ENCODE measurements at regions not wholly inside any gene's neighbourhood (a gene's known extent, or its start where the extent isn't known, plus 50 kb on each side); places are given as distances from the start of the nearest gene placed in this dataset.

- no peak overlapping the region for H3K27ac ChIP-seq
- DNase-seq (ENCODE audit: extremely low spot score in 2 of 2) = no peak
- H3K4me3 ChIP-seq = no peak overlapping the region
- no peaks in the 10 kb centered on the region for H3K4me1 ChIP-seq
- TF ChIP-seq POLR2A (IDR thresholded peaks at IDR 0.05) (no peak), CTCF (IDR thresholded peaks at IDR 0.05) (no peak), POLR2AphosphoS5 (IDR thresholded peaks at IDR 0.05; ENCODE audit: insufficient read depth in 1 of 2, low read depth in 1 of 2) (no peak)
- H3K27me3 ChIP-seq = no peaks in the 10 kb centered on the region
- no peaks in the 10 kb centered on the region for H3K36me3 ChIP-seq
- H3K9me3 ChIP-seq = no peaks in the 10 kb centered on the region
- intact Hi-C loops (cut with DNase I) = no loop called here
Observed at GRCh38 chr4:182126096-182126495, 117.1 kb upstream of the TENM3 start.

GRCh38 chr4:182126603-182127002, 116.6 kb upstream of the TENM3 start:
- Histone ChIP-seq H3K27ac (no peak overlapping the region), H3K9me3 (no peaks in the 10 kb centered on the region), H3K4me1 (no peaks in the 10 kb centered on the region), H3K4me3 (no peak overlapping the region), H3K36me3 (no peaks in the 10 kb centered on the region), H3K27me3 (no peaks in the 10 kb centered on the region)
- TF ChIP-seq POLR2A (IDR thresholded peaks at IDR 0.05) (no peak), CTCF (IDR thresholded peaks at IDR 0.05) (no peak), POLR2AphosphoS5 (IDR thresholded peaks at IDR 0.05; ENCODE audit: insufficient read depth in 1 of 2, low read depth in 1 of 2) (no peak)
- intact Hi-C loops (cut with DNase I) = no loop called here
- no peak for DNase-seq (ENCODE audit: extremely low spot score in 2 of 2)

GRCh38 chr4:182133033-182133432, 110.2 kb upstream of the TENM3 start:
- intact Hi-C loops (cut with DNase I) = no loop called here
- H3K36me3 ChIP-seq = no peaks in the 10 kb centered on the region
- TF ChIP-seq POLR2A (IDR thresholded peaks at IDR 0.05) = no peak
- TF ChIP-seq CTCF (IDR thresholded peaks at IDR 0.05) = no peak
- no peak for TF ChIP-seq POLR2AphosphoS5 (IDR thresholded peaks at IDR 0.05; ENCODE audit: insufficient read depth in 1 of 2, low read depth in 1 of 2)
- no peaks in the 10 kb centered on the region for H3K9me3 ChIP-seq
- DNase-seq (ENCODE audit: extremely low spot score in 2 of 2) = no peak
- no peak overlapping the region for H3K27ac ChIP-seq
- H3K27me3 ChIP-seq = no peaks in the 10 kb centered on the region
- no peak overlapping the region for H3K4me3 ChIP-seq
- no peaks in the 10 kb centered on the region for H3K4me1 ChIP-seq

- DNase-seq (ENCODE audit: extremely low spot score in 2 of 2) = no peak
- Histone ChIP-seq H3K9me3 (no peaks in the 10 kb centered on the region), H3K4me3 (no peak overlapping the region), H3K27ac (no peak overlapping the region), H3K4me1 (no peaks in the 10 kb centered on the region), H3K36me3 (no peaks in the 10 kb centered on the region), H3K27me3 (no peaks in the 10 kb centered on the region)
- TF ChIP-seq POLR2A (IDR thresholded peaks at IDR 0.05) (no peak), CTCF (IDR thresholded peaks at IDR 0.05) (no peak), POLR2AphosphoS5 (IDR thresholded peaks at IDR 0.05; ENCODE audit: insufficient read depth in 1 of 2, low read depth in 1 of 2) (no peak)
- intact Hi-C loops (cut with DNase I) = no loop called here
Observed at GRCh38 chr4:182134261-182134660, 108.9 kb upstream of the TENM3 start.

GRCh38 chr4:182136201-182136600, 107.0 kb upstream of the TENM3 start:
- Histone ChIP-seq H3K4me1 (no peaks in the 10 kb centered on the region), H3K9me3 (no peaks in the 10 kb centered on the region), H3K27ac (no peak overlapping the region), H3K4me3 (no peak overlapping the region), H3K36me3 (no peaks in the 10 kb centered on the region), H3K27me3 (no peaks in the 10 kb centered on the region)
- TF ChIP-seq POLR2A (IDR thresholded peaks at IDR 0.05) (no peak), CTCF (IDR thresholded peaks at IDR 0.05) (no peak), POLR2AphosphoS5 (IDR thresholded peaks at IDR 0.05; ENCODE audit: insufficient read depth in 1 of 2, low read depth in 1 of 2) (no peak)
- no peak for DNase-seq (ENCODE audit: extremely low spot score in 2 of 2)
- intact Hi-C loops (cut with DNase I) = no loop called here

Measured in vagina (tissue), 2 donors.